LNCaP clone FGC (cell line): ENCODE measurements at regions not wholly inside any gene's neighbourhood (a gene's known extent, or its start where the extent isn't known, plus 50 kb on each side); places are given as distances from the start of the nearest gene placed in this dataset.

Experiments used
- DNase-seq: peaks from one replicate; pipeline ENCODE4 v3.0.0-alpha.2; 2011; ENCODE audit warnings: low read depth
- H3K4me3 ChIP-seq: 2 replicates; pipeline ENCODE4 v1.5.1; 2011; ENCODE audit warnings: mild to moderate bottlenecking, low read depth, low read length, control low read depth
- TF ChIP-seq, protein P1 (sequence below): IDR thresholded peaks from 2 replicates; pipeline ENCODE4 v1.5.1; 2012; ENCODE audit warnings: mild to moderate bottlenecking; ENCODE audit not compliant: control insufficient read depth, insufficient read depth; ENCODE audit errors: extremely low read depth

DNA sequence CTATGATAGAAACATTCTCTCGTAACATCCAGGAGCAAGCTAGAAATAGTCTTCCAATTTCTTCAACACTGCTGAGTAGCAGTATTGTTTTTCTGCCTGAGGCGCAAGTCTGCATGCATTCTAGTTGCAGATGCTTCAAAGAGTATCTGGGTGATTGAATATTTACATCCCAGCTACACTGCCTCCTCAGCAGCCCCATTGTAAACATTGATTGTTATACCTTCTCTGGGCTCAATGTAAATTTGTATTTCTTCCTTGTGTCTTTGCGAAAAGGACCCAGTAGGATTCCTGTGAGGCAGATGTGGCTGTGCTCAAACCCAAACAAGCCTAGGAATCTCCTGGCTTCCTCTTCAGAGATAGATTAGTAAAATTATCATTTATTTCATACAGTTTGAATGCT lies 320.7 kb downstream of the CDC14C start:
- no peak overlapping the region for H3K4me3 ChIP-seq
- no peak for DNase-seq
- TF ChIP-seq, protein P1, sequence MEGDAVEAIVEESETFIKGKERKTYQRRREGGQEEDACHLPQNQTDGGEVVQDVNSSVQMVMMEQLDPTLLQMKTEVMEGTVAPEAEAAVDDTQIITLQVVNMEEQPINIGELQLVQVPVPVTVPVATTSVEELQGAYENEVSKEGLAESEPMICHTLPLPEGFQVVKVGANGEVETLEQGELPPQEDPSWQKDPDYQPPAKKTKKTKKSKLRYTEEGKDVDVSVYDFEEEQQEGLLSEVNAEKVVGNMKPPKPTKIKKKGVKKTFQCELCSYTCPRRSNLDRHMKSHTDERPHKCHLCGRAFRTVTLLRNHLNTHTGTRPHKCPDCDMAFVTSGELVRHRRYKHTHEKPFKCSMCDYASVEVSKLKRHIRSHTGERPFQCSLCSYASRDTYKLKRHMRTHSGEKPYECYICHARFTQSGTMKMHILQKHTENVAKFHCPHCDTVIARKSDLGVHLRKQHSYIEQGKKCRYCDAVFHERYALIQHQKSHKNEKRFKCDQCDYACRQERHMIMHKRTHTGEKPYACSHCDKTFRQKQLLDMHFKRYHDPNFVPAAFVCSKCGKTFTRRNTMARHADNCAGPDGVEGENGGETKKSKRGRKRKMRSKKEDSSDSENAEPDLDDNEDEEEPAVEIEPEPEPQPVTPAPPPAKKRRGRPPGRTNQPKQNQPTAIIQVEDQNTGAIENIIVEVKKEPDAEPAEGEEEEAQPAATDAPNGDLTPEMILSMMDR: no peak

DNA sequence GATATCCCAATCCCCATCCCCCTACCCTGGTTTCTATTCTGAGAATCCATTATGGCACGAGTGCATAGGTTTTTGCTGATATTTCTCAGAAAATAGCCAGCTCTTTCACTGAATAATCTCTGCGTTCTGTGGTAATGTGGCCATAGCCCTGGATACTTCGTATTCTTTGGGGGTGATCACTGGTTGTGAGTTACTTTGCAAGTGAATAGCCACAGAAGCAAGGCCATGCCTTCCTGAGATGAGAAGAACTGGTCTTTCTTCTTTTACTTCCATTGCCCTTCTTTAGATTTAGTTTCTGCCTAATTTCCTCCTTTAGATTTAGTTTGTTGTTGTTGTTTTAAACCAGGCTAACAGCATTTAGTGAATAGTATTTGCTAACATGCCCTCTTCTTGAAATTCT lies 323.4 kb downstream of the CDC14C start:
- DNase-seq: no peak
- TF ChIP-seq, protein P1: no peak
- H3K4me3 ChIP-seq: no peak overlapping the region

DNA sequence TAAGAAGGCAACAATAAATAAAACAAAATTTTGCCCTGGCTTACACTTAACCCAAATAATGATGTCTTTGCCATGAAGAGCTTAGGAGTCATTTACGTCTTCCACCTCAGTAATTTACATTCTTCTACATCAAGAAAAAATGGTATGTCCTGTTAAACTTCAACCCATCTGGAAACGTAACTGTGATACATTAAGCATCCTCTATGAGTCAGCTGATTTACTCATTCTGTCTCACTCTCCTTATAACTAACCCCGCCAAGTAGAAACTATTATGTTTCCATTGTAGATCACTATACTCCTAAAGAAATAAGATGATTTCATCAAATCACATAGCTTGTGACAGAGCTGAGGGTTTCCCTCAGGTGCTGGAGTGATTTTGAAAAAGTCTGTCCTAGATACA lies 330.7 kb downstream of the CDC14C start:
- no peak for DNase-seq
- H3K4me3 ChIP-seq: no peak overlapping the region
- TF ChIP-seq, protein P1: no peak

DNA sequence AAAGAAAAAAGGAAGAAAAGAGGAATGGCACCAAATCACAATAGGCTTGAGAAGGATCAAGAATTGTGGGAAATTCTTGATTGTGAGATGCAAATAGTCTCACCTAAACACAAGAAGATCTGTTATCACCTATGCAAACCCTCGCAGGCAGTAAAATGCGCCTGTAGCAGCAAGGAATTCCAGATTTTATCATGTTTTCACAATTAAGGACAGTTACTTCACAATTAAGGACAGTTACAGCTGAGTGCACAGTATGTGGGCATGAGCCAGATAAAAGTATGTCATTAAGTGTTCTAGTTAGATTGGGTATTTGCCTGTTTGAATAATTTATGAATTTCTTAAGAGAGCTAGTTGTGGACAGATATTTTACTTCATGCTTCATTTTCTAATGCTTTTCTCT lies 336.2 kb downstream of the CDC14C start:
- TF ChIP-seq, protein P1: no peak
- DNase-seq: no peak
- H3K4me3 ChIP-seq: no peak overlapping the region

DNA sequence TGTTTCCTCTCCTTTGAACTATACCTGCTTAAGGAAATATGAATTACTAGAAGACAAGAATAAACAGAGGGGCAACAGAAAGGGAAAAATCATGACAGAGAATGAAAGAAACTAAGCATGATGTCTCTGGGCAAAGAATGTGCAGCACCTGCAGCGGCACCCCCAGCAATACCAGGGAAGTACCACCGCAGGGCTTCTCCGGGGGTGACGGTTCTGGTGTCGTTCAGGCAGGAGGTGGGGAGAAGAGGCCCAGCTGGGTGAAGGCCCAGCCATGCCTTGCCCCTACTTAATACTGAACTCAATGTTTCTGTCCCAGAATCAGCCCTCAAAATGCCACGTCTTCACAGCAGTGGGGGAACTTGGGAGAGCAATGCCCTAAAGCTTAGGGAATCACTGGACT lies 337.6 kb downstream of the CDC14C start:
- DNase-seq: no peak
- TF ChIP-seq, protein P1: no peak
- H3K4me3 ChIP-seq: no peak overlapping the region

DNA sequence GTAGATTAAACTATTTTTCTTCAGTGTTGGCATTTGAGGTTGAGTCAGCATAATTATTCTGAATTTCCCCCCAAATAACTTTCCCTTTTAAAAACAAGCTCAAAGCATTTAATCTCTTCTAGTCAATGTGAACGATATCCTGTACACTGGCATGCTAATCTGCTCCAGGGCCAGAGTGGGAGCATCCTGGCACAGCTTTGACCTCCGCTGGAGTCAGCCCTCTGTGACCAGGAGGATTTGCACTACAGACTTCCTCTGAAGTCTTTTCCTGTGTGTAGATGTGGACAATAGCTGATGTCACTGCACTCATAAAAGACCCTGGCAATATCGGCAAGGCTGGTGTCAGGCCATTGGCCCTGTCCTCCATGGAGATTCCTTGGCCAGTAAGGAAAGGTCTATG lies 340.2 kb downstream of the CDC14C start:
- no peak overlapping the region for H3K4me3 ChIP-seq
- no peak for DNase-seq

DNA sequence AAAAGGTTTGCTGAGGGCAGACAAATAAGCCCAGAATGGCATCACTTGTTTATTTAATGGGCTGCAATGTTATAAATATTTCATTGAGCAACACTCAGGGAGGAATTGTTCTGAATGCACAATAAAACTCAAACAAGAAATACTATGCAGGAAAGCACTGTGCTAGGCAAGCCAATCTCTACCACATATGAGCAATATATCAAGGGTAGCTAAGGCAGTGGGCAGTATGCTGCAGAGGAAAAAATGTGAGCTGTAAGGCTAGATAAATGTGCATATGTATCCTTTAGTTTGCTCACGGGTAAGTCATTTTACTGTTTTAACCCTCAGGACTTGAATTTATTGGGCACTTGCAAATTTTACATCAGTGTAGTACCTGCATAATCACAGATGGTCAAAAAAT lies 349.6 kb downstream of the CDC14C start:
- TF ChIP-seq, protein P1: no peak
- no peak overlapping the region for H3K4me3 ChIP-seq
- DNase-seq: peak; percentile 42

More for the DNA sequence above, 340.2 kb downstream of the CDC14C start:
- TF ChIP-seq, protein P1: no peak
